Stimulated activated CD4-positive, alpha-beta T cell treated with anti-CD3 and anti-CD28 coated beads, Interleukin-2, amount 100 ng/mL, for 24 hours (primary cell): ENCODE measurements at regions not wholly inside any gene's neighbourhood (a gene's known extent, or its start where the extent isn't known, plus 50 kb on each side); places are given as distances from the start of the nearest gene placed in this dataset.

Experiments used
- DNase-seq, 2 donors: peaks; one replicate each; pipeline ENCODE4 v3.0.0-alpha.2; 2020

DNA sequence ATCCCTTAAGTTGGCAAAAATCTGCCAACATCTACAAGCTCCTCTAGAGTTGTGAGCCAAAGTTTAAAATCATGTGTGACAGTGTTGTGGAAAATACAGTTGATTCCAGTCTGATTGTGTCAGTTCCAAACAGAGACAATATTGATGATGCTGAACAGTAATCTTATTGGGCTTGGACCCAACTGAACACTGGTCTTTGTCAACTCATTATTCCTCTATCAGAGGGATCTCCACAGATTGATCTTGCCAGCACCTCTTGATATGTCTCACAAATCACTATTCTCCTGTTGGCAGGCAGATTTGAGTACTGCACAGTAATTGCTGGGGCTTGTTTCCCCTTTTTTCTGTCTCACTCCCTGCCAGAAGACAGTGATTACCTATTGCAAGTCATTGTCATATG, 326.6 kb upstream of the DPH6 start:
- DNase-seq, result no peak

DNA sequence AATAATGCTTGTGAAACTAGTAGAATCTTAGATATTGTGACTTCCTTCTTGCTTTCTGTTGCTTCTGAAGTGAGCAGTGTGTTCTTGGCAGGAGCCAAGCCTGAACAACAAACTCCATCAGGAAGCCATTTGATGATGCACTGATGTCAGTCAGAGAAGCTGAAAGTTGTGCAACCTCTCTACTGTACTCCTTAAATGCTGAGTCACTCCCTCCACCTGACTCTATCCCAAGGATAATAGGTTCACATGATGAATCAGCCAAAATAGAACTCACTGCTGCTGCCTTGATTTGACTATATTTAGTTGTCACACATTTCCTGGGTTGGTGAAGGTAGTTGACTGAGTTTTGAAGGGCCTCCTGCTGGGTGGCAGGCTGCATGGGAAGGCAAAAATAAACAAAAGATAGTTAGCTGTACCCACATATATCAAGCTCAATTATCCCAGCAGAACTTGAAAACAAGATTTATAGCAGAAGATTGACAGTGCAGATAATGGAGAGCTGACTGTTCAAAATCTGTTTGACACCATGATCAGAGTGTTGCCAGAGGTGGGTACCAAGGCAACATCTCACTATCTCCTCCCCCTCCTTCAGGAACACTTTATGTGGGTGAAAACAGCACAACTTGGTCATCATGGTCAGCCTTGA, 328.4 kb upstream of the DPH6 start:
- no peak for DNase-seq

DNA sequence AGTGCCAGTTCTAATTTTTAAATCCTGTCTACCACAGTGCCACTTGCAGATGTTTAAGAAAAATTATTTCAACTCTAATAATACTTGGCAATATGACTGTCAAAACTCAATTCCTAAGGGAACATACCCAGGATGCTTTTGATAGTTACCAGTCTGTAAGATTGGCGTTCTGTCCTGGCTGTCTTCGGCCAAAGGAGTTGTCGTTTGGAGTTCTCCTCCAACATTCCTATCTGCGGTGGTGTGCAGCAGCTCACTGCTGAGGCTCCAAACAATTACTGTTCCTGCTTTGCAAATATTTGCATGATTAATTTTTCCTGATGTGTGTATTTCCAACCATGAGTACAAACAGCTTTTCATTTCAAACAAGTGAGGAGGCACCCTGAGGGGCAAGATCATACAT, 330.8 kb upstream of the DPH6 start:
- DNase-seq, result no peak

DNA sequence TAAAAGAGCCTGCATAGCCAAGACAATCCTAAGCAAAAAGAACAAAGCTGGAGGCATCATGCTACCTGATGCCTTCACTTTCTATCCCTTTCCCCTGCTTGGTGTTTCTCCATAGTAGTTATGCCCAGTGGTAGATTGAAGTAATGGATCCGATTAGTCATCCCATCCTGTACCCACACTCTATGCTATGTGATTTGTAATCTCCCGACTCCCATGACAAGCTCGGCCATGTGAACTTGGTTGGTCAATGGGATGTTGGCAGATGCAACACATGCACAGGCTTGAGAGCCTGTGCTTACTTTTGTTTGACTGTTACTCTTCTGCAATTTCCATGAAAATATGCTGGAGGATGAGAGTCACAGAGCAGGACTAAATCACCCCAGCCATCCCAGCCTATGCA, 334.9 kb upstream of the DPH6 start:
- DNase-seq, result no peak

DNA sequence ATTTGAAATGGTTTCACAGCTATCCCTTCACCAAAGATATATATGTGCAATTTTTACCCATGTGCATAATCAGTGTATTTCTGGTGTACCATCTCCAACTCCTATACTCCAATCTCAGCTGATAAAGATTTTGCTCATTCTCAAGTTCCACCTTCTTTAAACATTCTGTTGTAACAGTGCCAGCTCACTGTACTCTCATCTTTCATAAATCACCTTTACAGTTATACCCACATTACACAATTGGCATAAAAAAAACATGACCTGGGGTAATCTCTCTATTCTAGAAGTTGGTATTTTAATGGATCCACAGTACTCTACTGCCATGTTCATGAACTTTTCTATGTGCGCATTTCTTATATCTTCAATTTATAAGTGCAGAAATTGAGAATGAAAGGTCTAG, 339.9 kb upstream of the DPH6 start:
- no peak for DNase-seq

DNA sequence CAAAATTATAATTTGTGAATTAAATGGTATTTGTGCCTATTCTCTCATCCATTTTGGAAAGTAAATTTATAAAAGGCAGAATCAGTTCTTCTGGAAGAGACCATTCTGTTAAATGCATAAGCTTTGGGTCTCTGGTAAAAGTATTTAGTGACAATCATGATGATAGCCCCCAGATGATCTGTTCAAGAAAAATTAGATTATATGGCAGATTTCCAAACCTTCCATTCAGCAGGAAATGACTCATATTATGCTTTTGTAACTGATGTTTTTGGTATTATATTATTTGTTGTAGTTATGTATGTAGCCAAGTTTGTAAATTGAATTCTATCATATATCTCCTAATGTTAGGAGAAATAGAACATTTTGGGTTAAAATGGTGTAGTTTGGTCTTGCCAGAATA, 340.8 kb upstream of the DPH6 start:
- DNase-seq, result no peak

DNA sequence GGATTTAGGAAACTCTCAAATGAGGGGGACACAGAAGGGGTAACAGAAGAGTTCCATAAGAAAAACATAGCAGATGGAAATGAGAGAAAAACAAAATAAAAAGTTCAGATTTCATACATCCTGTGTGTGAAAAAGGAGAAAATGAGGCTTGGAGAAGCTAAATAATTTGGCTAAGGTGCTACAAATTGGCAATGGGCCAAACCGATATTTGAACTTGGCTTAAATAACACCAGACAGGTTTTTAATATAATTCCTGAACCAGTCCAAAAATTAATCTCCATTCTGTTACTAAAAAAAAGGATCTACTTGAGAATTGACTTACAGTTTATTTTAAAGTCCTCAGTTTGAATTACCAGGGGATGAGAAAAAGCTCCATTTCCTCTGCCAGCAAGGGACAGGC, 342.9 kb upstream of the DPH6 start:
- DNase-seq, result no peak

DNA sequence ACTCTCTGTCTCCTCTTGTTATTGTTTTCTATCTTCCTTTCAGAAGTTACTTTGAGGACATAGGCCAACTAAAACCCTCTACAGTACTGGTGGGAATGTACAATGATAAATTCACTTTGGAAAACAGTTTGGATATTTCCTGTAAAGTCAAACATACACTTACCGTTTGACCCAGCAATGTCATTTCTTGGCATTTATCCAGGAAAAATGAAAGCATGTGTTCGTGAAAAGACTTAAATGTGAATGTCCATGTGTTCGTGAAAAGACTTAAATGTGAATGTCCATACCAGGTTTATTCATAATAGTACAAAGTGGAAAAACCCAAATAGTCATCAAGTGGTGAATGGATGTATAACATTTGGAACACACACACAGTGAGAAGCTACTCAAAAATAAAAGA, 361.5 kb upstream of the DPH6 start:
- no peak for DNase-seq

DNA sequence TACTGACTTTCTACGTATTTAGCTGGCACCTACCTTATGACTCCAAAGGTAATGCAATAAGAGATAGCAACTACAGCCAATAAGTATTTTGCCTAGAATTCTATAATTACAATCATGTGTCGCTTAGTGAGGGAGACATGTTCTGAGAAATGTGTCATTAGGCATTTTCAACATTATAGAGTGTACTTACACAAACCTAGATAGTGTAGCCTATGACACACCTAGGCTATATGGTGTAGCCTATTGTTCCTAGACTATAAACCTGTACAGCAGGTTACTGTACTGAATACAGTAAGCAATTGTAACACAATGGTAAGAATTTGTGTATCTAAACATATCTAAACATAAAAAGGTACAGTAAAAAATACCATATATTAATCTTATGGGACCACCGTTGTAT, 363.4 kb upstream of the DPH6 start:
- DNase-seq, result no peak

DNA sequence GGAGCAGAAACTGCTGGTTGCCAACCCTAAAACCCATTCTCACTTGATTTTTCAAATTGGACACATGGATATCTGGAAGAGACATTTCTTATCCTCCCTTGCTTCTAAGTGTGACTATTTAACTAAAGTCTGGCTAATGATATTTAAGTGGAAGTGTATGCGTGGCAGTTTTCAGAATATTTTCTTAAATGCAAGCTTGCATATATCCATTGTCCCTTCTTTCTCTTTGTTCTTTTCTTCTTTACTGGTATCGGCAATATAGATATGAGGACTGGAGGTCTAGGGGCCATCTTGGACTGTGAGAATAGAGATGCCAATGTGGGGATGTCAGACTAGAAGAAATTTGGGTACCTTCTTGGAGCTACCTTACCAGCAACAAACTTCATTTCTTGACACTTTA, 364.3 kb upstream of the DPH6 start:
- DNase-seq, result no peak

DNA sequence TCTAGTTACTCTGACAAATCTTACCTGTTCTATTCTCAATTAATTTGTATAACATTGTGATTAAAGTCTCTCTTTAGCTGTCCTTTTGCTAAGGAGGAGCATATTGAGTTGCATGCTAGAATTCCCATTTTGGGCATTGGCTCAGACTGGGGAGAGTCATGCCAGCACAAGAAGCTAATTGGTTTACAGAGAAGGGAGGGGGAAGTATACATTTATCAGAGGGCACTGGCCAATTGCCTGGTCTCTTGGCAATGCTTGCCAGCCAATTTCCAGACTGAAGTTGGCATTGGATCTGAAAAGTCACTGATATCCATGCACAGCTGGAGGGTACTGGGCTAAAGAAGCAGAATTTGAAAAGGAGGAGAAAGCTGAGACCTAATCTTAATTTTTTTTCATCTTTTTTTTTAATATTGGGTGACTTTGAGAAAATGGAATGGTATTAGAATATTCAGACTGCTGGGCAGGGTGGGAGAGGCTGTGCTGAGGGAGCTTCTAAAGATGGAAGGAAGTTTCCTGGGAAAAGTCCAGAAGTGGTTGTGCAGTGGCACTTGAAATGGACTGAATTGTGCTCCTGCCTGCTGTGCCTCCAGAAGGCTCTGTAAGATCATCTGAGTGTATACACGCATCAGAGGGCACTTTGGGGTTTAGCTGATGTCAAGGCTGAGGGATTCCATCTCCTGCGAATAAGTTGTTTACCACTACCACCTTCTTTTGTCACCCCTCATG, 365.2 kb upstream of the DPH6 start:
- DNase-seq, result no peak

DNA sequence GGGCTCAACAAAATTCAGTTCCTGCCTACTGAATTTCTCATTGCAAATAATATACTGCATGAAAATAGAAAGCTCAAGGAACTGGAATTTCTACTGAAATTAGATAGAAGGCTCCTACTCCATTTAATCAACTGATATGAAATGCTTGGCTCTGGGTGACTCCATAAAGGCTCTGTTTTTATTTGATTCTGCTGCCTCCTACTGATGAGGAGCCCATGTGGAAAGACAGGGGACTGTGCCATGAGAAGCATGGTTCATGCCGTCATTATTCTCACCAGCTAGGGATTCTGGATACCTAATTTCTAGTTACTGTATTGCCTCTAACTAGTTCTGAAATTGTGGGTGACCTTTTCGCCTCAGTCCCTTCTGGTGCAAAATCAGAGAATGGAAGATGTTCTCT, 366.2 kb upstream of the DPH6 start:
- DNase-seq, result no peak

DNA sequence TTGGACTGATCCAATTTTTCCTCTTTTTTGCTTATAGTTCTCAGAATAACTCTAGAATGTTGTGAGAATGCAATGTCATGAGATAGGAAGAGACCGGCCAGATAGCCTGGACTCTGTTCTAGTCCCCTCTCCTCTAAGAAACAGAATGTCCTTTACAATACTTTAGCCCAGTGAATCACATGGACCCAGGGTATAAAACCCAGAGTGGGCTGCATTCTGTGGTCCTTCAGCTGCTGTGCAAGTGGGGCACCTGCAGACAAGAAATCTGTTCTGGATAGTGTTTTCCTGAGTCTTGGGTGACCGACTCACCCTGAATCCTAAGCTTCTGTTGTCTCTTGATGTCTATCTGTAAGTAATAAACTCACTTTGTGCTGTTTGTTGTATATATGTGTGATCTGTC, 368.6 kb upstream of the DPH6 start:
- DNase-seq, result no peak

DNA sequence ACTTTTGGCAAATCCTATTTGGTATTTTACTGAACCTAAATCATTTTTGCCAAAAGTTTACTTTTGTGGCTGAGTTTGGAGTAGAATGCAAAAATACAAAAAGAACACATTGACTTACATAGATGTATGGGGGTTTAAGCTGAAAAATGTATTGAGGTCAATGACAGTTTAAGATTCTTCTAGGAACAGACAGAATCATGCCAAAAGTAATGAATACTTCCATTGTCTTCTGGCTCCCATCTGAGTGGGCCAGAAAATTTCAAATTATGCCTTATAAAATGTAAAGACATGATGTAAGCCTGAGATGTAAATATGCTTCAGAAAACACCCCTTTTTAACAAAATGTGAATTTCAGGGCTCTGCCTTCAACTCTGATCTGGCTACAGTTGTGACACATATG, 375.1 kb upstream of the DPH6 start:
- no peak for DNase-seq

DNA sequence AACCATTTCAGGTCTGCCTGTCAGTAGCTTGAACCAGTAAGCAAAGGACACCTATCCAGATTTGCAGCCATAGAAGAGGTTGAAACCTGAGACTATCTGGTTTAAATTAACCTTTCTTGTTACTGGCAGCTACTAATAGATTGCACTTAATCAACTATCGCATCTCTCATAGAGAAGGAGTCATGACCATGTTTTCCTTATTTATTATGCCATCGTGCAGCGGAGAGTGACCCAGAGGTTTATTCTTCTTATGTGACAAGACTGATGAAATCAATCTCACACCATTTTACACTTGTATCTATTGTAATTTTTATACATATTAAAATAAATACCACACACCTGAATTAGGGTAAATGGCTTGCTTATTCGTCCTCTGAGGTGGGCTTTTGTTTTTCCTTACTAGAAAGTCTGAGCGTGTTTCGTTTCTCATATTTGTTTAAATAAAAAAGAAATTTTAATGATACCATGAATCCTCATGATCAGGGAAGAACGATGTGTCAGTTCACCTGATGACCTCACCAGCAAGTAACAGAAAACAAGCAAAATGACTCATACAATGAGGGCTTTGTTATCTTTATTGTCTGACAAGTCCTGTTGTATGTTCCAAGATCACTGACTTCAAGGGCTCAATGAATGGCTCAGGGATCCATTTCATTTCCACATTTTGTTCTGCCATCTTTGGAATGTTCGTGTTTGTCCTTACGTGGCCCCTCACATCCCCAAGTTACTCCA, 379.5 kb upstream of the DPH6 start:
- DNase-seq, result no peak

DNA sequence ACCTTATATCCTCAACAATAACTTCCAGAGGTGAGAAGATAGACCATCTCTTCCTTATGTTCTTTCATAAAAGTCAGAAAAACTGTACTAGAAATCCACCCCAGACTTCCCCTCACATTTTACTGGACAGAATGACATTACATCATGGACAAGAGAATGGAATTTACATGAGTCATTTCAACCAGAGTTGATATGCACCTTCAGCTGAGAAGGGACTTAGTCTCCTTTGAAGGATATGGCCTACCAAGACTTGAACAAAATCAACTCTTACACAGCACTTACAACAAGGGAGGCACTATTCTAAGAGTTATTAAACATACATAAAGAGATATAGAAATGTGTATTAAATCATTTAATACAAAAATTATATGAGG, 380.0 kb upstream of the DPH6 start:
- DNase-seq, result no peak

DNA sequence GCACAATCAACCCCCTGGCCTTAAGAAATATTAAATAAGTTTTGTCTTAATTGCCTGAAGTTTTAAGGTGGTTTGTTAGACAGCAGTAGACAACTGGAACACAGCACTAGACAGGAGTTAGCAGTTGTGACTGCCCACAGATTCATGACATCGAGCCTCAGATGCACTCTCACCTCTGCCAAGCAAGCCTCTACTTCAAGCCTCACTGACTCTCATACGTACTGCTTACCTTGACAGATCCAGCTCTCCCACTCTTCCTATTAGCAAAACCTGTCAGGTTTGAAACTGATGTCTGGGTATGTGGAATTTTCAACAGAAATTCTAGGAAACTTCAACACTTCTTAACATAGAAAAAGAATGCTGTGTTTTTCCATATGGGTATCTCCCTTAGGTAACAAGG, 382.9 kb upstream of the DPH6 start:
- no peak for DNase-seq

DNA sequence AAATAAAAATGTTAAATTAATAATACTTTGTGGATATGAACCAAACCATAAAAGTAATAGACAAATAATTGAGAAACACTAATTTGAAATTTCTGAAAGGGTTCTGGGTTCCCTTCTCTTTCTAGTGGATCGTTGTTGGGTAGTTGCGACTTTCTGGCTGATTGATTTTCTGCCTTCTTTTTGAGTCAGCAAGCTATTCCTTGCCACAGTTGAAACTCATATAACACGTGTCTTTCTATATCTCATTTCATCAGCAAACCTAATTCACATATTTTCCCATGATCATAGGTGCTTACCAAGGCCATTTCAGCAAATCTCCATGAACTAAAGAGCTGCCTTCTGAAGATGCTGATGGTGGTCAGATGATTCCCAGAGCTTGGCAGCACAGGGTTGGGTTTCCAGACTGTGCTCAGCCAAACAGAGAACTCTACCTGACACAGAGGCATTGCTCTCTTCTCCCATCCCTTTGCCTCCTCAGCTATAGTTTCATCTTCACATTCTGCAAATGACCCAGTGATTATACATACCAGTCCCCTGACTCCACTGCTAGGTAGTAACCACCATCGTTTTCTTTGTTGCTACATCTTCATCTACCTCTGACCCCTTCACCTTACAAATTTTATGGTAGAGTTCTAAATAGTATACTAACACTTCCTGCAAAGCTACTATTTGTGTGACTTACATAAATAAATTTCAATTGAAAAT, 383.9 kb upstream of the DPH6 start:
- no peak for DNase-seq

DNA sequence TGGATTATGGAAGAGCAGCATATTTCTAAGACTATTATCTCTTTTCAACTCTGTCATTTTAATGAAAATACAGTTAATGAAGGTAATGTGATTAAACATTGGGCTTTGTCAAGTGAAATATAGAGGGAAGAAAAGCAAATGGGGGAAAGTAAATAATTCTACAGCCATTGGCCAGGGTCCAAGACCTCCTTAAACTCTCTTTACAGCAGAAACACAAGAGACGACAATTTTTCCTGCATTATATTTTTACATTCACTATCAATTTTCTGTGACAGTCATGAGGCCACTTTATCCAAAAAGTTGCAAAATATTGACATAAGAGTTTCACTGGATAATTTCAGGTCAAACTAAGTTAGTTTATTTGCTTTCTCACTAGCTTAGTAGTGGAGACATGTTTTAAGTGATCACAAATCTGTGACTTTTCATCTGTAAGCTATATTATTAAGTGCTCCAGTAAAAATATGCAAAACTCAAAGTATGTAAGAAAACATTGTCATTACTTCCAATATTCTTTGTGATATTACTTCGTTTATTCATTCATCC, 385.9 kb upstream of the DPH6 start:
- no peak for DNase-seq

DNA sequence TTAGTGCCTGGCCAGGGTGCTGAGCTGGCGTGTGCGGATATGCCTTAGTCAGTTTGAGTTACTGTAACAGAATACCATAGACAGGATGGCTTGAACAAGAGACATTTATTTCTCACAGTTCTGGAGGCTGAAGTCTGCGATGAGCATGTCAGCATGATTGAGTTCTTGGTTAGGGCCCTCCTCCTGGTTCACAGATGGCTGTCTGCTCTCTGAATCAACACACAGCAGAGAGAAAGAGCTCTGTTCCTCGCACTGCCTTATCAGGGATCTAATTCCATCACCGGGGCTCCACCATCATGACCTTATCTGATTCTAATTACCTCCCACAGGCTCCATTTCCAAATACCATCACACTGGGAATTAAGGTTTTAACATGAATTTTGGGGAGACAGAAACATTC, 386.6 kb upstream of the DPH6 start:
- no peak for DNase-seq

DNA sequence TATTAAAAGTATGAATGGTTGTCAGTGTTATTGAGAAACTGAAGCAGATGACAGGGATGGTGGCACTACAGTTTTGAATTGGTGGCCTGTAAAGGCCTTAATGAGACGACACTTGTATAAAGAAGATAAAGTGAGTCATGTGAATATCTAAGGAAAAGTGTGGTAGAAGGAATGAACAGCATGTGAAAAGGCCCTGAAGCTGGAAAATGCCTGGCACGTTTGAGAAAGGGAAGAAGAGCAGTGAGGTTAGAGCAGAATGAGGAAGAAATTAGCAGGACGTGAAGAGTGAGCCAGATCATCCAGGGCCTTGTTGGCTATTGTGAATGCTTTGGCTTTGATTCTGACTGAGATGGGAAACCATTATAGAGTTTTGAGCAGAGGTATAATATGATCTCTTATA, 387.6 kb upstream of the DPH6 start:
- DNase-seq, result no peak

DNA sequence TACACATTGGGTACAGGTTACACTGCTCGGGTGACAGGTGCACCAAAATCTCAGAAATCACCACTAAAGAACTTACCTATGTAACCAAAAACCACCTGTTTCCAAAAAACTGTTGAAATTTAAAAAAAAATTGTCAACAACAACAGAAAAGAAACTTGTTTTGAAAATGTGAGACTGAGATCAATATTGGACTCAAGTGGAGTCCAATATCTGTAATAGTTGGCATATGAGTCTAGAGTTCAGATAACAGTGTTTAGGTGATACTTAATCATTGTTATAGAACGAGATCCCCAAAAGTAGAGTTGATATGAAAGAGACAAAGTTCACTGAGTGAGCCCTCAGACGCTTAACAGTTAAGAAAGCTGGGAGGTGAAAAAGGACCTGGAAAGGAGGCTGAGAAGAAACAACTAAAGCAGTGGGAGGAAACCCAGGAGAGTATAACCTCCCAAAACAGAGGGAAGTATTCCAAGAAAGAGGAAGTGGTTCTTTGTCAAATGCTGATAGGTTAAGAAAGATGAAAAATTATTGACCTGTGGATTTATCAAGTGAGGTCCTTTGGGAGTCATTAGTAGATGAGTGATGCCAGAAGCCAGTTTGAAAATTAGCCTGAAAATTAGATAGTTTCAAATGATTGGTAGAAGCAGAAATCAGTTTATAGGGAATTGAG, 388.6 kb upstream of the DPH6 start:
- DNase-seq, result no peak

DNA sequence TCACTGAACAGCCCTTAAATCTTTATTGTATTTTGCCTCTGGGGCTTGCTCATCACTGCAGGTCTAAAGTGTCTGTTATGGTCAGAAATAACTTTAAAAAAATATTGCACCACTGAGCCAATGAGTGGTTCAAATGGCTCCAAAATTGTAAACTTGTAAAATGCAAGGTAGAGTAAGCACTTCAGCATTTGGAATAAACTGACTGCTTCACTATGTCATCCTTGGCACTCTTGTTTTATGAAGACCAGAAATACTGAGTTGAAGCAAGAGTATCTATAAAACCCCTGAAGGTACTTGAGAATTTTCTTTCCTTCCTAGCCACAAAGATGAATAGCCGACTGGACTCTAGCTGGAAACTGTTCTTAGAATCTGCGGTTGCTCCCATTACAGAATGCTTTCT, 390.3 kb upstream of the DPH6 start:
- no peak for DNase-seq
